Fibroblast of the aortic adventitia (primary cell): ENCODE measurements at regions not wholly inside any gene's neighbourhood (a gene's known extent, or its start where the extent isn't known, plus 50 kb on each side); places are given as distances from the start of the nearest gene placed in this dataset.

Experiments
- DNase-seq: peaks from one replicate; pipeline ENCODE4 v3.0.0-alpha.2; 2010; ENCODE audit warnings: low read depth
- H3K4me3 ChIP-seq: 2 replicates; pipeline ENCODE4 v1.5.1; 2011; ENCODE audit warnings: low read depth, mild to moderate bottlenecking, control low read depth, low read length, moderate library complexity
- CTCF ChIP-seq: IDR thresholded peaks from 2 replicates; pipeline ENCODE4 v1.5.1; 2011; ENCODE audit warnings: mild to moderate bottlenecking, low read length, control low read depth, inconsistent platforms; ENCODE audit not compliant: insufficient read depth

DNA sequence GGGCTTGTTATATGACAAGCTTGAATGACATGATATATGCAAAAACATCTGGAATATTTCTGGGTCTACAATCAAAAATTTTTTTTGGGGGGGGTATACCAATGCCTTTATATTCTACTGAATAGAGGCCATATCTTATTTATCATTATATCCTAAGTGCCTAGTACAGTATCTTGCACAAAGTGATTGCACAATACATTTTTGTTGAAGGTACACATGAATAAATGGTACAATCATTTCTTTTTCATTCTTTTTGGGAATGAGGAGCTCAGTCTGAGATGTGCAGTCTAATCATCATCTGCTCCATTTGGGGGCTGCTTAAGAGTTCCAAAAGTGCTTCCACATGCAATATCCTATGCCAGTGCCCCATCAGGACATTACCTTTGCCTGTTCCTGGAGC is 214.6 kb downstream of the KIF20B start:
- no peak for DNase-seq
- no peak for TF ChIP-seq CTCF
- no peak overlapping the region for H3K4me3 ChIP-seq

- DNase-seq: no peak
- TF ChIP-seq CTCF: no peak
- no peak overlapping the region for H3K4me3 ChIP-seq
These were observed 215.3 kb downstream of the KIF20B start for GRCh38 chr10:89916468-89917215.

GRCh38 chr10:89921403-89921802 is 220.0 kb downstream of the KIF20B start:
- TF ChIP-seq CTCF: no peak
- no peak for DNase-seq
- no peak overlapping the region for H3K4me3 ChIP-seq

- no peak overlapping the region for H3K4me3 ChIP-seq
- no peak for TF ChIP-seq CTCF
- DNase-seq: no peak
These were observed 222.3 kb downstream of the KIF20B start for GRCh38 chr10:89923661-89924060.

DNA sequence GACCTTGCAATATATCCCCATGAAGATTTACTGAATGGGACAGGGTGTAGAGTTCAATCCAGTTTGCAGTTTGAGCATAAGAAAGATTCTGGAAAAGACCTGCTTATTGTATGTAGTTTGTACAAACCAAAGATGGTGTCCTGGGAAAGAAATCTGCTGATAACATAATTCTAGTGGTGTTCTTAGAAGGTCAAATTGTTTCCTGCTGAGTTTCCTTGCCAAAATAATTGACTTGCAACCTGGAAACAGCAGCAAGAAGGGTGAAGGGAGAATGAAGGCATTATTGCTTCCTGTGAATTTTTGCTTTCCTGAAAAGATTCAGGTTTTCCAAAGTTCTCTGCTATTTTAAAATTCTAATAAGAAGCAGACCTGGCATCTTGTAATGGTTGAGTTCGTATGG is 222.9 kb downstream of the KIF20B start:
- TF ChIP-seq CTCF: no peak
- H3K4me3 ChIP-seq: no peak overlapping the region
- DNase-seq: no peak

DNA sequence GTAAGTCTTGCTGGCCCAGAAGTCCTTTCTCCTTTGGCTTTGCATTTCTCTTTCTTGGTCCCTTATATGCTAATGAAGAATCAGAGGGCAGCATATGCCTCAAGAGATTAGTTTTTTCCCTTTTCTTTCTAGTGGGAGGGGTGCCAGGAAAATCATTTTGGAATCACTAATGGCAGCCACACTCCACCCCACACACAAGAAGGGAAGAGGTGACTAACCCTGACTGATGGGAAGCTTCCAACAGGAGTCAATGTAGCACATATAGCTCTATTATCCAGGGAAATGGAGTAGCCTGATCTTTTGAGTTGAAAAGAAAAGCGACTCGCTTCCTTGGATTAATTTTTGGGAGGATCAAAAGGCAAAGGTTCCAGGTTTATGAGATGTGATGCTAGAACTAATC is 225.3 kb downstream of the KIF20B start:
- no peak for TF ChIP-seq CTCF
- DNase-seq: no peak
- no peak overlapping the region for H3K4me3 ChIP-seq
